ENCODE measurements at regions not wholly inside any gene's neighbourhood (a gene's known extent, or its start where the extent isn't known, plus 50 kb on each side); places are given as distances from the start of the nearest gene placed in this dataset.
"Not testable (repeated sequence)": the region's sequence is repeated elsewhere in the genome, so short reads cannot be mapped to it uniquely, and the experiment has no call there.

DNA sequence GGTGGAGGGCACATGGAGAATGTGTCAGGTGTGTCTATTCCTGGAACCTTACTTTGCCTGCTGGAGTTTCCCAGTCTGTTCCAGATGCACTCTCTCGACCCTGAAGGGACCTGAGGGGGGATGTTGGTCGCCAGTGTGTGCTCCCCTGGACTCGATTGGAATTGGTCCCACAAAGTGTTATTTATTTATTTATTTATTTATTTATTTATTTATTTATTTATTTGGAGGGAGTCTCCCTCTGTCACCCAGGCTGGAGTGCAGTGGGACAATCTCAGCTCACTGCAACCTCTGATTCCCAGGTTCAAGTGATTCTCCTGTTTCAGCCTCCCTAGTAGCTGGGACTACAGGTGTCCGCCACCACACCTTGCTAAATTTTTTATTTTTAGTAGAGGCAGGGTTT lies 329.1 kb upstream of the ZNF337 start:
- H3K27ac ChIP-seq (ENCODE audit: extremely low read depth, low read depth, low read length); intact Hi-C loops (cut with micrococcal nuclease); BruUV-seq (replicated peaks); POLR2A ChIA-PET; H3K4me1 ChIP-seq (replicated peaks in 1 of 2; ENCODE audit: control insufficient read depth in 2 of 2, insufficient read depth in 2 of 2, low read length in 2 of 2); H3K4me2 ChIP-seq (ENCODE audit: insufficient read depth, low read length); H3K4me3 ChIP-seq; H3K9ac ChIP-seq (ENCODE audit: insufficient read depth in 1 of 2, low read depth in 2 of 2, low read length in 2 of 2); H4K20me1 ChIP-seq (replicated peaks; ENCODE audit: control insufficient read depth, insufficient read depth, low read length); FAIRE-seq; H3K9me1 ChIP-seq (ENCODE audit: control insufficient read depth, insufficient read depth, low read length); H3K27me3 ChIP-seq (ENCODE audit: control insufficient read depth in 2 of 2, insufficient read depth in 2 of 2, low read length in 2 of 2); H2AFZ ChIP-seq (ENCODE audit: low read depth, low read length); H3K9me3 ChIP-seq (replicated peaks; ENCODE audit: control insufficient read depth, insufficient read depth, low read depth, low read length); H3K36me3 ChIP-seq (ENCODE audit: control insufficient read depth, insufficient read depth, low read length); ATAC-seq; H3K79me2 ChIP-seq (ENCODE audit: control insufficient read depth, insufficient read depth, low read length); CTCF ChIA-PET (ENCODE audit: low intra/inter-chr PET ratio); in situ Hi-C loops (cut with MboI); DNase-seq (ENCODE audit: extremely low read depth in 1 of 4, low spot score in 3 of 4): not testable (repeated sequence)
- whole genome bisulfite sequencing (ENCODE audit: insufficient coverage, low coverage, missing lambda C conversion rate): no CpG with 5 or more reads among the region's 4 CpGs

DNA sequence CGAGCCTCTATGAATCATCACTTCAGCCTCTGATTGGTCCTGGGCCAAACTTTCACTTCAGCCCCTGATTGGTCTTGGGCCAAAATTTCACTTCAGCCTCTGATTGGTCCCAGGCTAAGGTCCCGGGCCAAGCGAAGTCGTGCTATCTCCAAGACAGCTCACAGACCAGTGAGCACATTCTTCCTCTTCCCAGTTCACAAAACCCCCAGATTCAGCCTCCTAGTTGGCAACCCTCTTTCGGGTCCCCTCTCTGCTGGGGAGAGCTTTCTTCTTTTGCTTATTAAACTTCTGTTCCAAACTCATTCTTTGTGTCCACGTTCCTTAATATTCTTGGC lies 314.3 kb upstream of the ZNF337 start:
- H3K79me2 ChIP-seq (ENCODE audit: control insufficient read depth, insufficient read depth, low read length); intact Hi-C loops (cut with micrococcal nuclease); H3K27me3 ChIP-seq (ENCODE audit: control insufficient read depth in 2 of 2, insufficient read depth in 2 of 2, low read length in 2 of 2); H3K4me1 ChIP-seq (replicated peaks in 1 of 2; ENCODE audit: control insufficient read depth in 2 of 2, insufficient read depth in 2 of 2, low read length in 2 of 2); H3K36me3 ChIP-seq (ENCODE audit: control insufficient read depth, insufficient read depth, low read length); H3K4me3 ChIP-seq; BruUV-seq (replicated peaks); H3K9me1 ChIP-seq (ENCODE audit: control insufficient read depth, insufficient read depth, low read length); POLR2A ChIA-PET; H3K27ac ChIP-seq (ENCODE audit: extremely low read depth, low read depth, low read length); H3K4me2 ChIP-seq (ENCODE audit: insufficient read depth, low read length); H4K20me1 ChIP-seq (replicated peaks; ENCODE audit: control insufficient read depth, insufficient read depth, low read length); CTCF ChIA-PET (ENCODE audit: low intra/inter-chr PET ratio); H3K9ac ChIP-seq (ENCODE audit: insufficient read depth in 1 of 2, low read depth in 2 of 2, low read length in 2 of 2); H2AFZ ChIP-seq (ENCODE audit: low read depth, low read length); ATAC-seq; DNase-seq (ENCODE audit: extremely low read depth in 1 of 4, low spot score in 3 of 4); in situ Hi-C loops (cut with MboI); H3K9me3 ChIP-seq (replicated peaks; ENCODE audit: control insufficient read depth, insufficient read depth, low read depth, low read length): not testable (repeated sequence)
- FAIRE-seq: peak; percentile 29
- WGBS (ENCODE audit: insufficient coverage, low coverage, missing lambda C conversion rate): no CpG with 5 or more reads among the region's 6 CpGs

DNA sequence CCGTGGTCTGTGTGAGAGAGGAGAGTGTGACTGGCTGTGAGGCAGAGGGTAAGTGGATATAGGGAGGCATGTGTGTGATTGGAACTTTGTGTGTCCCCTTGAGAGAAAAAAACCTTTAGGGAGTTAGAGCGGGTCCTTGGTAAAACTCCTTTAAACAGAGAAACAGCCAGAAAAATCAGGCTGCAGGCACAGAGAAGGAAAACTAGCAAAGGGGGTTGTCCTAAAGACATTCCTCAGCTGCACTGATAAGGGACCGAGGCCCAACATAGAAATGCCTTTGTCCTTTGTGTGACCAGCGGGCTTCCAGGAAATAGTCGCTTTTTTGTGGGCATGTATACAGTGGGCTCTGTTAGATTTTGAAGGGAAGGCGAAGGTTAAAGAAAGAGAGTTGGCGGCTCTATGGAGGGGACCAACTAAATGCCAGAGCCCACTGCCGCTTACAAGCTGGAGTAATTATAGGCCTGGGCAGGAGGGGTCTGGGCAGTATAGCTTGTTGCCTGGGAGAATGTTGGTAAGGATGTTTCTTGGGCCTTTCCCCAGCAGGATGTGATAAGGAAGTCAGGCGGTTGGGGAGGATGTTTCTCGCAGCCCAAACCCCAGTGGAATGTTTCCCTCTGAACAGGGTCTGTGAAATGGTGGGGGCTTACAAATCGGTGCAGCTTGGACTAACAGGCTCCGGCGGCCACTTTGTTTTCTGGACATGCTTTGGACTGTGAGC lies 313.7 kb upstream of the ZNF337 start:
- Histone ChIP-seq H3K9ac (ENCODE audit: insufficient read depth in 1 of 2, low read depth in 2 of 2, low read length in 2 of 2) (peak overlapping the region; percentile 25 to 64; a peak in 2 of 4 replicates), H2AFZ (ENCODE audit: low read depth, low read length) (peak overlapping the region; percentile 26; the same call in 1 of the 2 replicates), H3K27ac (ENCODE audit: extremely low read depth, low read depth, low read length) (peak overlapping the region; percentile 62; the same call in 2 of the 3 replicates), H3K4me3 (peak overlapping the region; percentile 23; the same call in 1 of the 2 replicates), H3K4me2 (ENCODE audit: insufficient read depth, low read length) (peak overlapping the region; percentile 55; the same call in 1 of the 2 replicates)
- H3K79me2 ChIP-seq (ENCODE audit: control insufficient read depth, insufficient read depth, low read length); in situ Hi-C loops (cut with MboI); H3K9me3 ChIP-seq (replicated peaks; ENCODE audit: control insufficient read depth, insufficient read depth, low read depth, low read length); intact Hi-C loops (cut with micrococcal nuclease); H3K36me3 ChIP-seq (ENCODE audit: control insufficient read depth, insufficient read depth, low read length); H3K4me1 ChIP-seq (replicated peaks in 1 of 2; ENCODE audit: control insufficient read depth in 2 of 2, insufficient read depth in 2 of 2, low read length in 2 of 2); FAIRE-seq; H3K27me3 ChIP-seq (ENCODE audit: control insufficient read depth in 2 of 2, insufficient read depth in 2 of 2, low read length in 2 of 2); POLR2A ChIA-PET; H3K9me1 ChIP-seq (ENCODE audit: control insufficient read depth, insufficient read depth, low read length); ATAC-seq; CTCF ChIA-PET (ENCODE audit: low intra/inter-chr PET ratio); H4K20me1 ChIP-seq (replicated peaks; ENCODE audit: control insufficient read depth, insufficient read depth, low read length); BruUV-seq (replicated peaks): not testable (repeated sequence)
- DNase-seq (ENCODE audit: extremely low read depth in 1 of 4, low spot score in 3 of 4): peak in 1 of 4 experiments; percentile 22
- 0% methylated on average over 1 of the region's 13 CpGs for WGBS (ENCODE audit: insufficient coverage, low coverage, missing lambda C conversion rate)
